ENCODE measurements at regions not wholly inside any gene's neighbourhood (a gene's known extent, or its start where the extent isn't known, plus 50 kb on each side); places are given as distances from the start of the nearest gene placed in this dataset.
"Not testable (repeated sequence)": the region's sequence is repeated elsewhere in the genome, so short reads cannot be mapped to it uniquely, and the experiment has no call there.

GRCh38 chr3:106120356-106120755, 251.5 kb upstream of the CBLB start:
- DNase-seq (ENCODE audit: low spot score) = no peak

- DNase-seq (ENCODE audit: low spot score) = no peak
Measured at GRCh38 chr3:106121491-106122289, 252.9 kb upstream of the CBLB start.

GRCh38 chr3:106124818-106125217, 256.0 kb upstream of the CBLB start:
- no peak for DNase-seq (ENCODE audit: low spot score)

- DNase-seq (ENCODE audit: low spot score) = no peak
Measured at GRCh38 chr3:106125321-106125720, 256.5 kb upstream of the CBLB start.

- DNase-seq (ENCODE audit: low spot score) = no peak
Measured at GRCh38 chr3:106126067-106126845, 257.4 kb upstream of the CBLB start.

- no peak for DNase-seq (ENCODE audit: low spot score)
Measured at GRCh38 chr3:106126846-106127235, 258.0 kb upstream of the CBLB start.

GRCh38 chr3:106129939-106130338, 261.1 kb upstream of the CBLB start:
- no peak for DNase-seq (ENCODE audit: low spot score)

- DNase-seq (ENCODE audit: low spot score) = no peak
Measured at GRCh38 chr3:106130384-106131198, 261.8 kb upstream of the CBLB start.

GRCh38 chr3:106135451-106136160, 266.8 kb upstream of the CBLB start:
- no peak for DNase-seq (ENCODE audit: low spot score)

- DNase-seq (ENCODE audit: low spot score) = no peak
Measured at GRCh38 chr3:106139826-106140225, 271.0 kb upstream of the CBLB start.

- no peak for DNase-seq (ENCODE audit: low spot score)
Measured at GRCh38 chr3:106140431-106140830, 271.6 kb upstream of the CBLB start.

GRCh38 chr3:106144030-106144429, 275.2 kb upstream of the CBLB start:
- DNase-seq (ENCODE audit: low spot score) = no peak

GRCh38 chr3:106148440-106149082, 279.7 kb upstream of the CBLB start:
- not testable (repeated sequence) for DNase-seq (ENCODE audit: low spot score)

GRCh38 chr3:106157411-106157810, 288.6 kb upstream of the CBLB start:
- DNase-seq (ENCODE audit: low spot score) = no peak

- no peak for DNase-seq (ENCODE audit: low spot score)
Measured at GRCh38 chr3:106160396-106160795, 291.6 kb upstream of the CBLB start.

- DNase-seq (ENCODE audit: low spot score) = no peak
Measured at GRCh38 chr3:106161246-106161645, 292.4 kb upstream of the CBLB start.

- DNase-seq (ENCODE audit: low spot score) = no peak
Measured at GRCh38 chr3:106167728-106168127, 298.9 kb upstream of the CBLB start.

GRCh38 chr3:106168962-106169750, 300.3 kb upstream of the CBLB start:
- DNase-seq (ENCODE audit: low spot score) = no peak

- DNase-seq (ENCODE audit: low spot score) = no peak
Measured at GRCh38 chr3:106170636-106171035, 301.8 kb upstream of the CBLB start.

GRCh38 chr3:106172101-106172500, 303.3 kb upstream of the CBLB start:
- DNase-seq (ENCODE audit: low spot score) = no peak

GRCh38 chr3:106172780-106173179, 304.0 kb upstream of the CBLB start:
- DNase-seq (ENCODE audit: low spot score) = no peak
